ENCODE measurements at regions not wholly inside any gene's neighbourhood (a gene's known extent, or its start where the extent isn't known, plus 50 kb on each side); places are given as distances from the start of the nearest gene placed in this dataset.

- DNase-seq, result no peak
- H3K4me1 ChIP-seq, result peaks cover 0 to 8% (median 0%) of the 10 kb centered on the region in 4 donors
- no peaks in the 10 kb centered on the region for H3K9me3 ChIP-seq
- H3K27ac ChIP-seq, result no peak overlapping the region
- no peak overlapping the region for H3K4me3 ChIP-seq
- H3K27me3 ChIP-seq, result no peaks in the 10 kb centered on the region
- intact Hi-C loops (cut with DNase I; ENCODE audit: low total_unique reads), result no loop called here
- TF ChIP-seq CTCF (IDR thresholded peaks at IDR 0.05), result no peak
- no peaks in the 10 kb centered on the region for H3K36me3 ChIP-seq
Measured at GRCh38 chr2:225937625-225938187, 538.2 kb downstream of the NYAP2 start.

- H3K4me1 ChIP-seq, result peaks cover 0 to 34% (median 11%) of the 10 kb centered on the region in 4 donors
- no peak for TF ChIP-seq CTCF (IDR thresholded peaks at IDR 0.05)
- no peak for DNase-seq
- H3K27ac ChIP-seq, result no peak overlapping the region
- H3K9me3 ChIP-seq, result no peaks in the 10 kb centered on the region
- H3K27me3 ChIP-seq, result no peaks in the 10 kb centered on the region
- H3K36me3 ChIP-seq, result no peaks in the 10 kb centered on the region
- intact Hi-C loops (cut with DNase I; ENCODE audit: low total_unique reads), result no loop called here
- H3K4me3 ChIP-seq, result no peak overlapping the region
Measured at GRCh38 chr2:225932811-225933413, 533.4 kb downstream of the NYAP2 start.

- Histone ChIP-seq H3K4me1 (peaks cover 0 to 34% (median 11%) of the 10 kb centered on the region in 4 donors), H3K9me3 (no peaks in the 10 kb centered on the region), H3K27me3 (no peaks in the 10 kb centered on the region), H3K27ac (peak overlapping the region in 1 of 2 donors; percentile 21), H3K36me3 (no peaks in the 10 kb centered on the region), H3K4me3 (no peak overlapping the region)
- DNase-seq, result no peak
- no peak for TF ChIP-seq CTCF (IDR thresholded peaks at IDR 0.05)
- intact Hi-C loops (cut with DNase I; ENCODE audit: low total_unique reads), result no loop called here
Measured at GRCh38 chr2:225930687-225931086, 531.2 kb downstream of the NYAP2 start.

GRCh38 chr2:225920621-225921220 lies 521.2 kb downstream of the NYAP2 start:
- intact Hi-C loops (cut with DNase I; ENCODE audit: low total_unique reads), result no loop called here
- Histone ChIP-seq H3K9me3 (peaks cover 0 to 9% (median 0%) of the 10 kb centered on the region in 3 donors), H3K4me1 (peaks cover 0 to 12% (median 2%) of the 10 kb centered on the region in 4 donors), H3K27ac (no peak overlapping the region), H3K27me3 (no peaks in the 10 kb centered on the region), H3K36me3 (no peaks in the 10 kb centered on the region), H3K4me3 (no peak overlapping the region)
- no peak for TF ChIP-seq CTCF (IDR thresholded peaks at IDR 0.05)
- no peak for DNase-seq

- H3K27me3 ChIP-seq, result no peaks in the 10 kb centered on the region
- peaks cover 0 to 9% (median 0%) of the 10 kb centered on the region in 3 donors for H3K9me3 ChIP-seq
- no peaks in the 10 kb centered on the region for H3K4me1 ChIP-seq
- no peak for TF ChIP-seq CTCF (IDR thresholded peaks at IDR 0.05)
- H3K4me3 ChIP-seq, result no peak overlapping the region
- H3K36me3 ChIP-seq, result no peaks in the 10 kb centered on the region
- no peak overlapping the region for H3K27ac ChIP-seq
- intact Hi-C loops (cut with DNase I; ENCODE audit: low total_unique reads), result no loop called here
- no peak for DNase-seq
Measured at GRCh38 chr2:225916692-225917091, 517.2 kb downstream of the NYAP2 start.
